Suprapubic skin (tissue), 4 donors: ENCODE measurements at regions not wholly inside any gene's neighbourhood (a gene's known extent, or its start where the extent isn't known, plus 50 kb on each side); places are given as distances from the start of the nearest gene placed in this dataset.

Experiments used
- EP300 ChIP-seq: sonication (generic); formaldehyde crosslinking; IDR thresholded peaks from one replicate; pipeline ENCODE4 v1.6.1; 2017; ENCODE audit warnings: antibody characterized with exemption
- POLR2A ChIP-seq, 2 donors: fragments of 450-650 bp; IDR thresholded peaks; one replicate each; pipeline ENCODE4 v1.6.1; 2017; ENCODE audit warnings: antibody characterized with exemption in 2 of 2, mild to moderate bottlenecking in 2 of 2, moderate library complexity in 2 of 2
- POLR2AphosphoS5 ChIP-seq, 3 donors: sonication (generic); formaldehyde crosslinking; IDR thresholded peaks; one replicate each; pipeline ENCODE4 v1.6.1; 2017; ENCODE audit warnings: antibody characterized with exemption in 3 of 3
- TF ChIP-seq, protein P1 (sequence below), 2 donors: fragments of 200-600 bp in 1 of 2; fragments of 450-650 bp in 1 of 2; sonication (generic) in 1 of 2; IDR thresholded peaks; one replicate each; pipeline ENCODE4 v1.5.1; 2016 to 2019; ENCODE audit warnings: antibody characterized with exemption in 2 of 2, mild to moderate bottlenecking in 1 of 2, moderate library complexity in 1 of 2

DNA sequence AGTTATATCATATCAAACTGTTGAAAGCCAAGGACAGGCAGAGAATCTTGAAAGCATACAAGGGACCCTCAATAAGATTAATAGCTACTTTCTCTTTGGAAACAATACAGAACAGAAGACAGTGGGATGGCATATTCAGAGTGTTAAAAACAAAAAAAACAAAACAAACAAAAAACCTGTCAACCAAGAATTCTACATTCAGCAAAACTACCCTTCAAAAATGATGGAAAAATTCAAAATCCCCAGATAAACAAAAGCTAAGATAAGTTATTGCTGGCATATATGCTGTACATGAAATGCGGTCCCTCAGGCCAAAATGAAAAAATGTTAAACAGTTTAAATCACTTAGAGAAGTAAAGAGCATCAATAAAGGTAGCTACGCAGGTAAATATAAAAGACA, 425.1 kb downstream of the ACTL7B start:
- TF ChIP-seq, protein P1, sequence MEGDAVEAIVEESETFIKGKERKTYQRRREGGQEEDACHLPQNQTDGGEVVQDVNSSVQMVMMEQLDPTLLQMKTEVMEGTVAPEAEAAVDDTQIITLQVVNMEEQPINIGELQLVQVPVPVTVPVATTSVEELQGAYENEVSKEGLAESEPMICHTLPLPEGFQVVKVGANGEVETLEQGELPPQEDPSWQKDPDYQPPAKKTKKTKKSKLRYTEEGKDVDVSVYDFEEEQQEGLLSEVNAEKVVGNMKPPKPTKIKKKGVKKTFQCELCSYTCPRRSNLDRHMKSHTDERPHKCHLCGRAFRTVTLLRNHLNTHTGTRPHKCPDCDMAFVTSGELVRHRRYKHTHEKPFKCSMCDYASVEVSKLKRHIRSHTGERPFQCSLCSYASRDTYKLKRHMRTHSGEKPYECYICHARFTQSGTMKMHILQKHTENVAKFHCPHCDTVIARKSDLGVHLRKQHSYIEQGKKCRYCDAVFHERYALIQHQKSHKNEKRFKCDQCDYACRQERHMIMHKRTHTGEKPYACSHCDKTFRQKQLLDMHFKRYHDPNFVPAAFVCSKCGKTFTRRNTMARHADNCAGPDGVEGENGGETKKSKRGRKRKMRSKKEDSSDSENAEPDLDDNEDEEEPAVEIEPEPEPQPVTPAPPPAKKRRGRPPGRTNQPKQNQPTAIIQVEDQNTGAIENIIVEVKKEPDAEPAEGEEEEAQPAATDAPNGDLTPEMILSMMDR (IDR thresholded peaks at IDR 0.05) = no peak
- TF ChIP-seq EP300 (no peak), POLR2A (IDR thresholded peaks at IDR 0.05) (no peak), POLR2AphosphoS5 (IDR thresholded peaks at IDR 0.05) (no peak)
